Panc1 (cell line): ENCODE measurements at regions not wholly inside any gene's neighbourhood (a gene's known extent, or its start where the extent isn't known, plus 50 kb on each side); places are given as distances from the start of the nearest gene placed in this dataset.

Source experiments
- ATAC-seq: fragments of 200-7000 bp; cut with Tn5 transposase; 2 replicates; pipeline ENCODE4 v1.9.1; 2020; ENCODE audit warnings: mild to moderate bottlenecking, moderate library complexity
- BruUV-seq: library from RNA; stranded (reverse); fragments of 400-500 nt; replicated peaks from 2 replicates; lab custom pipeline; 2021; lab: Mats Ljungman, UMichigan
- CTCF ChIA-PET: fragments of 300-600 bp; sonication (Branson Sonifier 250); formaldehyde crosslinking; loops from one replicate; lab custom pipeline; 2022; ENCODE audit warnings: antibody characterized with exemption; lab: Charles Lee
- POLR2A ChIA-PET: fragments of 300-600 bp; sonication (Branson Sonifier 250); formaldehyde crosslinking; loops from one replicate; lab custom pipeline; 2022; ENCODE audit warnings: antibody characterized with exemption; lab: Charles Lee
- DNase-seq: peaks from one replicate; pipeline ENCODE4 v3.0.0-alpha.2; 2010; ENCODE audit warnings: low read depth, low spot score
- H3K27ac ChIP-seq: 2 replicates; pipeline ENCODE4 v1.5.1; 2011; ENCODE audit warnings: mild to moderate bottlenecking, low read length, inconsistent platforms
- H3K27me3 ChIP-seq: fragments of 200-500 bp; sonication (Bioruptor generic); 2 replicates; pipeline ENCODE4 v1.6.0; 2014; ENCODE audit warnings: low read length, inconsistent platforms; ENCODE audit not compliant: control insufficient read depth, insufficient read depth
- H3K36me3 ChIP-seq: fragments of 200-500 bp; sonication (Bioruptor generic); 2 replicates; pipeline ENCODE4 v1.5.1; 2014; ENCODE audit warnings: inconsistent platforms, mild to moderate bottlenecking, low read length, moderate library complexity; ENCODE audit not compliant: control insufficient read depth, insufficient read depth
- H3K4me1 ChIP-seq: 2 replicates; pipeline ENCODE4 v1.5.1; 2011; ENCODE audit warnings: inconsistent platforms, mild to moderate bottlenecking, low read length, moderate library complexity; ENCODE audit not compliant: control insufficient read depth, insufficient read depth
- H3K4me3 ChIP-seq, 2 experiments: 2 replicates each; pipeline ENCODE4 v1.5.1; 2011 to 2012; ENCODE audit warnings: low read depth in 2 of 2, low read length in 2 of 2, mild to moderate bottlenecking in 2 of 2, inconsistent platforms in 1 of 2, moderate library complexity in 1 of 2
- H3K9me3 ChIP-seq: fragments of 200-500 bp; sonication (Bioruptor generic); 2 replicates; pipeline ENCODE4 v1.5.1; 2014; ENCODE audit warnings: low read depth, mild to moderate bottlenecking, inconsistent platforms, low read length, moderate library complexity; ENCODE audit not compliant: control insufficient read depth, insufficient read depth
- CTCF ChIP-seq: fragments of 450-650 bp; IDR thresholded peaks from 2 replicates; pipeline ENCODE4 v1.5.1; 2017; ENCODE audit warnings: mild to moderate bottlenecking
- POLR2AphosphoS5 ChIP-seq: IDR thresholded peaks from 2 replicates; pipeline ENCODE4 v1.6.1; 2012; ENCODE audit warnings: mild to moderate bottlenecking, low read depth, low read length, moderate library complexity
- REST ChIP-seq, 2 experiments: IDR thresholded peaks; 2 replicates each; pipeline ENCODE4 v1.6.1; 2011 to 2012; ENCODE audit warnings: low read depth in 2 of 2, control low read depth in 1 of 2, low read length in 1 of 2, mild to moderate bottlenecking in 1 of 2, moderate library complexity in 1 of 2; ENCODE audit not compliant: insufficient read depth in 1 of 2
- SIN3A ChIP-seq: IDR thresholded peaks from 2 replicates; pipeline ENCODE4 v1.6.1; 2012; ENCODE audit warnings: low read depth, mild to moderate bottlenecking, low read length, moderate library complexity, borderline replicate concordance; ENCODE audit not compliant: insufficient read depth
- TCF7L2 ChIP-seq: IDR thresholded peaks from 2 replicates; pipeline ENCODE4 v1.6.1; 2011; ENCODE audit warnings: mild to moderate bottlenecking, low read depth, low read length, inconsistent platforms
- in situ Hi-C: cut with HindIII; loops from 2 replicates; pipeline ENCODE4 v1.10.0; 2016; ENCODE audit warnings: low sequenced_read_pairs, low pct_unique_long_range_greater_than_20kb
- intact Hi-C: fragments of 100-400 bp; cut with micrococcal nuclease; formaldehyde crosslinking; loops from one replicate; pipeline ENCODE4 v1.10.0; 2022; ENCODE audit not compliant: unreplicated experiment

GRCh38 chr14:29191092-29191491 lies 424.5 kb downstream of the FOXG1 start:
- no peak for DNase-seq
- BruUV-seq, result no TSS peak
- TF ChIP-seq POLR2AphosphoS5 (no peak), CTCF (no peak), REST (IDR thresholded peaks at IDR 0.05; ENCODE audit: insufficient read depth in 1 of 2, low read depth in 2 of 2, low read length in 1 of 2) (no peak), TCF7L2 (no peak), SIN3A (no peak)

GRCh38 chr14:29197557-29197956 lies 431.0 kb downstream of the FOXG1 start:
- intact Hi-C loops, result no loop called here
- no peak overlapping the region for H3K27ac ChIP-seq
- no peaks in the 10 kb centered on the region for H3K4me1 ChIP-seq
- no TSS peak for BruUV-seq
- DNase-seq, result no peak
- H3K27me3 ChIP-seq, result no peaks in the 10 kb centered on the region
- H3K9me3 ChIP-seq, result no peaks in the 10 kb centered on the region
- ChIA-PET POLR2A (no interaction called here), CTCF (no interaction called here)
- in situ Hi-C loops, result no loop called here
- no peak for TF ChIP-seq TCF7L2
- no peak for TF ChIP-seq CTCF
- no peak for TF ChIP-seq POLR2AphosphoS5
- TF ChIP-seq SIN3A, result no peak
- TF ChIP-seq REST (IDR thresholded peaks at IDR 0.05; ENCODE audit: insufficient read depth in 1 of 2, low read depth in 2 of 2, low read length in 1 of 2), result no peak
- no peak for ATAC-seq
- no peak overlapping the region for H3K4me3 ChIP-seq
- H3K36me3 ChIP-seq, result no peaks in the 10 kb centered on the region

More at GRCh38 chr14:29191092-29191491, 424.5 kb downstream of the FOXG1 start:
- ChIA-PET POLR2A (no interaction called here), CTCF (no interaction called here)
- in situ Hi-C loops, result no loop called here
- Histone ChIP-seq H3K4me1 (no peaks in the 10 kb centered on the region), H3K4me3 (no peak overlapping the region), H3K36me3 (no peaks in the 10 kb centered on the region), H3K27me3 (no peaks in the 10 kb centered on the region), H3K27ac (no peak overlapping the region), H3K9me3 (no peaks in the 10 kb centered on the region)
- ATAC-seq, result no peak
- intact Hi-C loops, result no loop called here
